HG03469 (cell line): ENCODE measurements at regions not wholly inside any gene's neighbourhood (a gene's known extent, or its start where the extent isn't known, plus 50 kb on each side); places are given as distances from the start of the nearest gene placed in this dataset.
A peak's percentile ranks its signal among the peaks of the same experiment; 100 is the strongest.
"Not testable (repeated sequence)": the region's sequence is repeated elsewhere in the genome, so short reads cannot be mapped to it uniquely, and the experiment has no call there.

Experiments
- ATAC-seq: cut with Tn5 transposase; IDR thresholded peaks from one replicate; pipeline ENCODE4 v1.9.1; 2021; ENCODE audit warnings: mild to moderate bottlenecking, moderate library complexity, moderate number of reproducible peaks; ENCODE audit not compliant: unreplicated experiment

GRCh38 chr2:187985923-187986322 lies 305.8 kb upstream of the GULP1 start:
- no peak for ATAC-seq

- no peak for ATAC-seq
These were observed 305.1 kb upstream of the GULP1 start for GRCh38 chr2:187986390-187987105.

- ATAC-seq = no peak
These were observed 303.3 kb upstream of the GULP1 start for GRCh38 chr2:187988348-187988747.

- peak; percentile 33 for ATAC-seq
These were observed 301.6 kb upstream of the GULP1 start for GRCh38 chr2:187989925-187990623.

GRCh38 chr2:187991389-187991788 lies 300.3 kb upstream of the GULP1 start:
- ATAC-seq = no peak

- no peak for ATAC-seq
These were observed 297.0 kb upstream of the GULP1 start for GRCh38 chr2:187994464-187995331.

- no peak for ATAC-seq
These were observed 296.1 kb upstream of the GULP1 start for GRCh38 chr2:187995556-187995955.

GRCh38 chr2:187996630-187997029 lies 295.0 kb upstream of the GULP1 start:
- ATAC-seq = no peak

- no peak for ATAC-seq
These were observed 291.5 kb upstream of the GULP1 start for GRCh38 chr2:188000189-188000588.

- ATAC-seq = no peak
These were observed 287.9 kb upstream of the GULP1 start for GRCh38 chr2:188003800-188004199.

GRCh38 chr2:188013767-188014166 lies 277.9 kb upstream of the GULP1 start:
- ATAC-seq = no peak

- no peak for ATAC-seq
These were observed 274.8 kb upstream of the GULP1 start for GRCh38 chr2:188016917-188017316.

- no peak for ATAC-seq
These were observed 269.3 kb upstream of the GULP1 start for GRCh38 chr2:188022389-188022788.

GRCh38 chr2:188023035-188023434 lies 268.6 kb upstream of the GULP1 start:
- no peak for ATAC-seq

GRCh38 chr2:188024811-188025210 lies 266.9 kb upstream of the GULP1 start:
- ATAC-seq = no peak

GRCh38 chr2:188028739-188029138 lies 262.9 kb upstream of the GULP1 start:
- ATAC-seq = no peak

GRCh38 chr2:188032306-188032705 lies 259.4 kb upstream of the GULP1 start:
- no peak for ATAC-seq

GRCh38 chr2:188032786-188033185 lies 258.9 kb upstream of the GULP1 start:
- ATAC-seq = no peak

- not testable (repeated sequence) for ATAC-seq
These were observed 258.4 kb upstream of the GULP1 start for GRCh38 chr2:188033240-188033639.

- ATAC-seq = not testable (repeated sequence)
These were observed 257.6 kb upstream of the GULP1 start for GRCh38 chr2:188034102-188034501.

- ATAC-seq = not testable (repeated sequence)
These were observed 256.3 kb upstream of the GULP1 start for GRCh38 chr2:188035377-188035776.
